ENCODE measurements at regions not wholly inside any gene's neighbourhood (a gene's known extent, or its start where the extent isn't known, plus 50 kb on each side); places are given as distances from the start of the nearest gene placed in this dataset.

DNA sequence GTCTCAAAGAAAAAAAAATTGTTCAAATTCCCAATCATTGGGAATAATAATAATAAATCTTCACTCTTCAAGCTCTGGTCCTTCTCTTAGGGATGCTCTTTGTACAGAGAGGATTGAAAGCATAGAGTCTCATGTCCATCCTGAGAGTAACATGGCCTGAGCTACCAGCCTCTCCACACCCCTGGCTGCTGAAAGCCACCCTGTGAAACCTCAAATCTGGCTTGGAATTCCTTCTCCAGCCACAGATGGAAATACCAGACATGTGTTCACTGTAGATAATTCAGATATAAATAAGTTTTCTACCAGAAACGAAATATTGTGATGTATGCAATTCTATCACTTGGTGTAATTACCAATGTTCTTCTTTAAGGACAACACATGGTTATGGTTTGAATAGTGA, 140.6 kb downstream of the ARSF start:
- no peak overlapping the region for H3K27ac ChIP-seq
- H3K4me3 ChIP-seq, result no peak overlapping the region
- no peak for DNase-seq (ENCODE audit: low read depth in 1 of 2, low spot score in 1 of 2)
- TF ChIP-seq ESRRA (IDR thresholded peaks at IDR 0.05; ENCODE audit: borderline replicate concordance, low read length), result no peak
- no peak for TF ChIP-seq PHF8 (IDR thresholded peaks at IDR 0.05; ENCODE audit: borderline replicate concordance, low read depth)
- no peak for TF ChIP-seq FOXS1 (CRISPR knock-in tag; IDR thresholded peaks at IDR 0.05)
- TF ChIP-seq FOSL2 (IDR thresholded peaks at IDR 0.05), result no peak
- no peak for TF ChIP-seq FOSL2 (CRISPR knock-in tag; IDR thresholded peaks at IDR 0.05)
- TF ChIP-seq, protein P1, sequence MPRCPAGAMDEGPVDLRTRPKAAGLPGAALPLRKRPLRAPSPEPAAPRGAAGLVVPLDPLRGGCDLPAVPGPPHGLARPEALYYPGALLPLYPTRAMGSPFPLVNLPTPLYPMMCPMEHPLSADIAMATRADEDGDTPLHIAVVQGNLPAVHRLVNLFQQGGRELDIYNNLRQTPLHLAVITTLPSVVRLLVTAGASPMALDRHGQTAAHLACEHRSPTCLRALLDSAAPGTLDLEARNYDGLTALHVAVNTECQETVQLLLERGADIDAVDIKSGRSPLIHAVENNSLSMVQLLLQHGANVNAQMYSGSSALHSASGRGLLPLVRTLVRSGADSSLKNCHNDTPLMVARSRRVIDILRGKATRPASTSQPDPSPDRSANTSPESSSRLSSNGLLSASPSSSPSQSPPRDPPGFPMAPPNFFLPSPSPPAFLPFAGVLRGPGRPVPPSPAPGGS (IDR thresholded peaks at IDR 0.05), result no peak
- TF ChIP-seq JUNB (IDR thresholded peaks at IDR 0.05), result no peak
- TF ChIP-seq, protein P2, sequence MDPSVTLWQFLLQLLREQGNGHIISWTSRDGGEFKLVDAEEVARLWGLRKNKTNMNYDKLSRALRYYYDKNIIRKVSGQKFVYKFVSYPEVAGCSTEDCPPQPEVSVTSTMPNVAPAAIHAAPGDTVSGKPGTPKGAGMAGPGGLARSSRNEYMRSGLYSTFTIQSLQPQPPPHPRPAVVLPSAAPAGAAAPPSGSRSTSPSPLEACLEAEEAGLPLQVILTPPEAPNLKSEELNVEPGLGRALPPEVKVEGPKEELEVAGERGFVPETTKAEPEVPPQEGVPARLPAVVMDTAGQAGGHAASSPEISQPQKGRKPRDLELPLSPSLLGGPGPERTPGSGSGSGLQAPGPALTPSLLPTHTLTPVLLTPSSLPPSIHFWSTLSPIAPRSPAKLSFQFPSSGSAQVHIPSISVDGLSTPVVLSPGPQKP (IDR thresholded peaks at IDR 0.05; ENCODE audit: low read depth, low read length), result no peak
- no peak for TF ChIP-seq EHF (CRISPR knock-in tag; IDR thresholded peaks at IDR 0.05)
- TF ChIP-seq ZSCAN20 (CRISPR knock-in tag; IDR thresholded peaks at IDR 0.05), result no peak
- ATAC-seq, result no peak
- ChIA-PET CTCF (no interaction called here), POLR2A (no interaction called here)
- no peak for FAIRE-seq
- no peak overlapping the region for H3K4me2 ChIP-seq
- no peaks in the 10 kb centered on the region for H3K9me3 ChIP-seq
- 0% methylated on average over 1 of the region's 1 CpG for WGBS (ENCODE audit: missing lambda C conversion rate)
- no peaks in the 10 kb centered on the region for H3K4me1 ChIP-seq

DNA sequence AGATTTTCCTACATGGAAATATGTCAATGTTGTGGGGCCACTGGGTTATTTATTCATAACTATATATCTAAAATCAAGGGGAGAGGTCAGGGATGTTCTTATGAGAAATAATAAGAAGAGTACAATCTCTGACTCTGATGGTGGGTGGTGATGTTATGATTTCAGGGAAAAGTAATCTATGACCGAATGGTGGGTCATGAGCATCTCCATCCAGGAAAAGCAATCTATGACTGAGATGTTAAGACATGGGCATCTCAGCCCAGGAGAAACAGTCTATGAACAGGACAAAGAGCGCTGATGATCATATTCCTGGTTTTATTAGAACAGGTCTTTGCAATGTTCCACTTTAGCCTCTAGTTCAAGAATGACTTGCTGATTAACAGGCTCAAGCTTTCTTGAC, 137.1 kb downstream of the ARSF start:
- no peak for TF ChIP-seq JUN (IDR thresholded peaks at IDR 0.05)
- no peak for TF ChIP-seq TFCP2L1 (CRISPR knock-in tag; IDR thresholded peaks at IDR 0.05)
- no peak for TF ChIP-seq GATA3 (IDR thresholded peaks at IDR 0.05; ENCODE audit: borderline replicate concordance)
- TF ChIP-seq, protein P3, sequence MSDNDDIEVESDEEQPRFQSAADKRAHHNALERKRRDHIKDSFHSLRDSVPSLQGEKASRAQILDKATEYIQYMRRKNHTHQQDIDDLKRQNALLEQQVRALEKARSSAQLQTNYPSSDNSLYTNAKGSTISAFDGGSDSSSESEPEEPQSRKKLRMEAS (IDR thresholded peaks at IDR 0.05), result no peak
- no peak for TF ChIP-seq FOSL2 (IDR thresholded peaks at IDR 0.05)
- no peak for TF ChIP-seq FOSL2 (CRISPR knock-in tag; IDR thresholded peaks at IDR 0.05)
- TF ChIP-seq RARB (CRISPR knock-in tag; IDR thresholded peaks at IDR 0.05), result no peak
- TF ChIP-seq RCOR1 (IDR thresholded peaks at IDR 0.05; ENCODE audit: low read depth, low read length), result no peak
- no peak for TF ChIP-seq JUNB (IDR thresholded peaks at IDR 0.05)
- no peak for TF ChIP-seq HEYL (CRISPR knock-in tag; IDR thresholded peaks at IDR 0.05)
- no peak for TF ChIP-seq CHD4 (IDR thresholded peaks at IDR 0.05; ENCODE audit: borderline replicate concordance)
- TF ChIP-seq KDM5A (IDR thresholded peaks at IDR 0.05), result no peak
- TF ChIP-seq TP53 (CRISPR knock-in tag; IDR thresholded peaks at IDR 0.05), result no peak
- no peak for TF ChIP-seq NFE2L2 (conservative IDR thresholded peaks at IDR 0.05; ENCODE audit: low read length)
- TF ChIP-seq, protein P4, sequence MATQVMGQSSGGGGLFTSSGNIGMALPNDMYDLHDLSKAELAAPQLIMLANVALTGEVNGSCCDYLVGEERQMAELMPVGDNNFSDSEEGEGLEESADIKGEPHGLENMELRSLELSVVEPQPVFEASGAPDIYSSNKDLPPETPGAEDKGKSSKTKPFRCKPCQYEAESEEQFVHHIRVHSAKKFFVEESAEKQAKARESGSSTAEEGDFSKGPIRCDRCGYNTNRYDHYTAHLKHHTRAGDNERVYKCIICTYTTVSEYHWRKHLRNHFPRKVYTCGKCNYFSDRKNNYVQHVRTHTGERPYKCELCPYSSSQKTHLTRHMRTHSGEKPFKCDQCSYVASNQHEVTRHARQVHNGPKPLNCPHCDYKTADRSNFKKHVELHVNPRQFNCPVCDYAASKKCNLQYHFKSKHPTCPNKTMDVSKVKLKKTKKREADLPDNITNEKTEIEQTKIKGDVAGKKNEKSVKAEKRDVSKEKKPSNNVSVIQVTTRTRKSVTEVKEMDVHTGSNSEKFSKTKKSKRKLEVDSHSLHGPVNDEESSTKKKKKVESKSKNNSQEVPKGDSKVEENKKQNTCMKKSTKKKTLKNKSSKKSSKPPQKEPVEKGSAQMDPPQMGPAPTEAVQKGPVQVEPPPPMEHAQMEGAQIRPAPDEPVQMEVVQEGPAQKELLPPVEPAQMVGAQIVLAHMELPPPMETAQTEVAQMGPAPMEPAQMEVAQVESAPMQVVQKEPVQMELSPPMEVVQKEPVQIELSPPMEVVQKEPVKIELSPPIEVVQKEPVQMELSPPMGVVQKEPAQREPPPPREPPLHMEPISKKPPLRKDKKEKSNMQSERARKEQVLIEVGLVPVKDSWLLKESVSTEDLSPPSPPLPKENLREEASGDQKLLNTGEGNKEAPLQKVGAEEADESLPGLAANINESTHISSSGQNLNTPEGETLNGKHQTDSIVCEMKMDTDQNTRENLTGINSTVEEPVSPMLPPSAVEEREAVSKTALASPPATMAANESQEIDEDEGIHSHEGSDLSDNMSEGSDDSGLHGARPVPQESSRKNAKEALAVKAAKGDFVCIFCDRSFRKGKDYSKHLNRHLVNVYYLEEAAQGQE (IDR thresholded peaks at IDR 0.05), result no peak
- no peak for TF ChIP-seq FOSB (CRISPR knock-in tag; IDR thresholded peaks at IDR 0.05)
- no peak for TF ChIP-seq ZC3H11A (IDR thresholded peaks at IDR 0.05)
- DNase-seq (ENCODE audit: low read depth in 1 of 2, low spot score in 1 of 2) (no peak), ATAC-seq (no peak), FAIRE-seq (no peak)
- POLR2A ChIA-PET, result no interaction called here
- Histone ChIP-seq H3K4me2 (no peak overlapping the region), H3K4me3 (no peak overlapping the region), H3K4me1 (no peaks in the 10 kb centered on the region), H3K9me3 (no peaks in the 10 kb centered on the region), H3K27ac (no peak overlapping the region)
- 55% methylated on average over 2 of the region's 2 CpGs for WGBS (ENCODE audit: missing lambda C conversion rate)
- CTCF ChIA-PET, result no interaction called here

Data from A549 (cell line).